ENCODE measurements at regions not wholly inside any gene's neighbourhood (a gene's known extent, or its start where the extent isn't known, plus 50 kb on each side); places are given as distances from the start of the nearest gene placed in this dataset.

DNA sequence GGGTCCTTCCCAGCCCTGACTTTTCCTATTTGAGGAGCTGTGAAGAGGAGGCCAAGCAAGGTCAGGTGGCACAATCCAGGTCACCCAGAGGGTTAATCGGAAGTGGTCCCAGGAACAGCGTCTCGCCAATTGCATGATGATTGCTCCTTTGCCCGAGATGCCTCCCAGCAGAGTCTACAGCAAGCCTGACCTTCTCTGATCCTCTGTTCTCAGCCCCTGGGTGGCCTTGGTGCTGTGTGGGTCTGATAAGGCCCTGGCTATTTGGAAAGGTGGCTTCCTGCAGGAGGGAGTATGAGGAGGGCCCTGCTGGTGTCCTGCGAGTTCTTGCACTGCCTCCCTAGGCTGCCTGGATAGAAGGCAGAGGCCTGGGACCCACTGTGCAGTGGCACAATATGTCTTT, 116.2 kb downstream of the FOXD2 start:
- no peak for DNase-seq (ENCODE audit: low spot score)

DNA sequence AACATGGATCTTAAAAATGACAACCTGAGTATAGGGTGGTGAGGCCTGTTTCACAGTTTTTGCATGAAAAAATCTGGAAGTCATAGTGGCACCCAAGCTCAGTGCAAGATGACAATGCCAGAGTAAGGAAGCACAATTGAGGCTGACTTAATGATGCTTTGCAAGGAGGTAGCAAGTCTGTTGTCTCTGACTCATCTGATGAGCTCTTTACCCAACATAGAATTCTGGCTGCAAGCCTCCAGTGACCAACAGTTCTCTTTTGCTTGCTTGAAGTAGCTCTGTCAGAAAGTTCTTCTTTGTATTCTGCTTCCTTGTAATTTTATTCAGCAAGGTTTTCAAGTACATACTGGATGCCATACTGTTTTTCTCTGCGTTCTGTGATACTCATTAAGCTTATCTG, 117.1 kb downstream of the FOXD2 start:
- no peak for DNase-seq (ENCODE audit: low spot score)

DNA sequence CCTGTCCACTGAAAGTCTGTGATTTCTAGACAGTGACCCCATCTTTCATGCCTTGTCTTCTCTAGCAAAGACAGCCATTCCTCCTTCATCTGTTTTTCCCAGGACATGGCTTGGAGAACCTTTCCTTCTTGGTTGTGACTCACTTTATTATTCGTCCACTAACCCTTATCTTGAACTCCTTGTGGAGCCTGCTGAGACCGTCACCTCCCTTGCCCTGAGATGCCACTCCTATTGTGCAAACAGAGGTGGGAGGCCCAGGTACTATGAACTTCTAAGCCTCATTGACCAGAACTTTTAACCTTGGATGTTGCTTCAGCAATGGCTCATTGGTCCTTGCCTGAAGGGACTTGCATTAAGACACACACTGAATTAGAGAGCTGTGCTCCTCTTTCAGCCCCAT, 117.5 kb downstream of the FOXD2 start:
- no peak for DNase-seq (ENCODE audit: low spot score)

DNA sequence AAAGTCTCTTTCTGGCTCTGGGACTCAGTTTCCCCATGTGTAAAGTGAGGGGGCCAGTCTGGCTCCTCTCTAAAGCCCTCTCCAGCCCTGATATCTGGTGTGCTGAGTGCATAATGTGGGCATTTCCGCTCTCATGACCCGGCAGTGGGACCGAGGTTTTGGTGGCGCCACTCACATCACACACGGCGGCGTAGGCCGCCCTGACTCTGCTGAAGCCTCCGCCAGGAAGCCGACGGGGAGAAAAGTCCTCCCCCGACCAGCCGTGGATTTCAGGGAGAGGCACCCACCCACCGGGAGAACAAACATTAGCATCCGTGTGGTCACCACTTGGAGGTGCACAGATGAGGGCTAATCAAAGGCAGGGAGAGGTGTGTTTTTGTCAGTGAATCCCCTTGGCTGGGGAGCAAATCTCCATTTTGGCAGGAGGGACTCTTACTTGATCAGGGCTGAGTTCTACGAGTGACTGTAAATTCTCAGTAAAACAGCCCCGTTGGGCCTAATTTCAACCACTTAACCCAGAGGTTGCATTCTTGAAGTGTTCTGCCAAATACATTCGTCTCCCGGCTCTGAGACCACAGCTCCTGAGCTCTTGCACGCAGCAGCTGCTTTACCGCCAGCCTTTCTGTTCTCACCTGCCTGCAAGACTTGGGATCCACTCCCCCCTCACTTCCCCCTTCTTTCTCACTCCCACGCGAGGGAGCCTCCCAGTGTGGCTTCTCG, 118.2 kb downstream of the FOXD2 start:
- no peak for DNase-seq (ENCODE audit: low spot score)

DNA sequence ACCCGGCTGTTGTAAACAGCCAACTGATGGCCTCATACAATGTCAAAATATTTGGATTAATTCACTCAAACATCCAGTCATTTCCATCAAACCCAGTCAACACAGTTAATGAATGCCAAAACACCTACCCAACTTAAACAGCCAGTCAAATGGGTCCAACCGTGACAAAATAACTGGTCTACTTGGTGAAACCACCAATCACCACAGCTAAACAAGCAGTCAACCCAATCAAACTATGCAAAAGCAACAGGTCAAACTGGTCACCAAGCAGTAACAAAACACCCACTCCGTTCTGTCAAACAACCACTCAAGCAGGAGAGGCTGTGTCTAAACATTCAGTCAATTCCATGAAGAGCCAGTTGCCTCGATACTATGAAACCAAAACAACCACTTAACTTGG, 119.2 kb downstream of the FOXD2 start:
- no peak for DNase-seq (ENCODE audit: low spot score)

DNA sequence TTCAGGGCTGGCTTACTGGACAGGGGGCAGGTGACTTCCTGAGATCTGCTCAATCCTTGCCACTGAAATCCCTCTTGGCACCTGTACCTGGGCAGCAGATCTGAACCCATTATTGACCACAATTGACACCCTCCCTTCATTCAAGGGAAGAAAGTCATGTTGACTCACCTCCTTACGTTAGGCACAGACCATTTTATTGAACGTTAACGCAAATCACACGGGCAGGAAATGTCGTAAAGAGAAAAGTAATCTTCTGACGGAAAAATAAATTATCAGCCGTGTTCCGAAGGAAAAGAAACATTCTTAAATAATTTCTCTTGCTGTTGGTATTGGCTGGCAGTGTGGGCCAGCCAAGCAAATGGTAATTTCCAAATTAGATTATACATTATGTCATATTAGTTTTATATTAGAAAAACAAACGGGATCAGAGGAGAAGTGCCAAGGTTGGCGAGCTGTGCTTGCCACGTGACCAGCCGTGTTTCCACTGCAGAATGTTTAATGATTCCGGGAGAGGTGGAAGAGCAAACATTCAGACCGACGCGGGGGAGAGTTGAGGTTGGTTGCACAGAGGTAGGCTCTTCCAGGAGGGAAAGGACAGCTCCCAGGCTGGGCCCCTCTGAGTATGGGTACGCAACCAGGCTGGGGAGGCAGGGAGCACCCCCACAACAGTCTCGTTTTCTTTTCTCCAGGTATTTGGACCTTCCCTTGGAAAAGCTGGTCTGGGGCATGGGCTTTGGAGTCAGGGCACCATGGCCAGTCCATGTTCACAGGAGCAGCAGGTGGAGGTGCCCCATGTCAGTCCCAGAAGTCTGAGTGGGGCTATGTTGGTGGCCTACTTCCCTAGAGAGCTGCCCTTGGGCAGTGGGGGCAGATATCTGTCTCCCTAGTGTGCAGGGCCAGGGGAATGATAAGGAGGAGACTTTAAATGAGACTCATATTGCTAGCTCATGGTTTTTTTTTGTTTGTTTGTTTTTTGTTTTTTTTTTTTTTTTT, 121.1 kb downstream of the FOXD2 start:
- no peak for DNase-seq (ENCODE audit: low spot score)

DNA sequence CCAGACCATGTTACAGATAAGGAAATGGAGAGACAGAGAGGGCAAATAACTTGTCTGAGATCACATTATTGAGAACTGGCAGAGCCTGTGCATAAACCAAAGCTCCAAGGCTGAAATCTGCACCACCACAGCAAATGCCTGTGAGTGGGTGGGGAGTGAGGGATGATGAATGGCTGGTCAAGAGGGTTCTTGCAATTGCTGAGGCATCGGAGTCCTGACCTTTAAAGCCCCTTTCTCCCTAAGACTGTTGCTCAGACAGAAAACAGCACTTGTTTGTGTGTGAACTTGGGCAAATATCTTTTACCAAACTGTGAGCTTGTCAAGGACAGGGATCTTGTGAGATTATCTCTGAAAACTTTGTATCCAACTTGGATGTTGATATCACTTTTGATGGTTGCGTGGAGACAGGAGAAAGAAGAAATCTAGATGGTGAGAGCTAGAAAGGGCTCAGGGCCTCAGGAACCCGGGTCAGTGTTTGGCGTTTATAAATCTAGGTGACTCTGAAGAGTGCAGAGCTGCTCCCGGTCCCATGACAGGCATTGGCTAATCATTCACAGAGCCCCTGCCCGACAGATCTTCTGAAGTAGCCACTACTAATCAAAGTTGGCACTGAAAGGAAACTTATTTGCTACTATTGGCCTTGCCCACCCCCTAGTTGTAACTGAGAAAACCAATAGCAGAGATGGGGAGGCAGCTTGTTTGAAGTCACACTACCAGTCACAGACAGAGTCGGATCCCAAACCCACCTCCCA, 122.3 kb downstream of the FOXD2 start:
- DNase-seq (ENCODE audit: low spot score): no peak

DNA sequence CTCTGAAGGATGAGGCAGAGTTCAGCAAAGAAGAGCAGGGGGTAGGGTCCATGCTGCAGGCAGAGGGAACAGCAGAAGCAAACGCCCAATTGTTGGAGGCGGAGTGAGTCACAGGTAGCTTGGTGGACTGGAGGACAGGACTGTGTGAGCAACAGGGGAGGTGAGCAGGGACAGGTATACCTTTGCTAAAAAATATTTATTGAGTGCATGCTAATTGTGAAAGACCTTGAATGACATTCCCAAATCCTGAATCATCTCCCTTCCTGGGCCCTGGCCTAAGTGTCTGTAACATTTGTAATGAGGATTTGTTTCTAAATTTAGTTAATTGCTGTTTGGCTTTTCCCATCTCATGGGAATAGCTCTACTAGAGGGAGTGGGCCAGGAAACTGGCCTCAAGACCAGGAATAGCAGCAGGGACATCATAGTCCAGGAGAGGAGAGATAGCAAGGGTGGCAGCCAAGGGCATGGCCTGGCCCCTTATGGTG, 123.7 kb downstream of the FOXD2 start:
- no peak for DNase-seq (ENCODE audit: low spot score)

DNA sequence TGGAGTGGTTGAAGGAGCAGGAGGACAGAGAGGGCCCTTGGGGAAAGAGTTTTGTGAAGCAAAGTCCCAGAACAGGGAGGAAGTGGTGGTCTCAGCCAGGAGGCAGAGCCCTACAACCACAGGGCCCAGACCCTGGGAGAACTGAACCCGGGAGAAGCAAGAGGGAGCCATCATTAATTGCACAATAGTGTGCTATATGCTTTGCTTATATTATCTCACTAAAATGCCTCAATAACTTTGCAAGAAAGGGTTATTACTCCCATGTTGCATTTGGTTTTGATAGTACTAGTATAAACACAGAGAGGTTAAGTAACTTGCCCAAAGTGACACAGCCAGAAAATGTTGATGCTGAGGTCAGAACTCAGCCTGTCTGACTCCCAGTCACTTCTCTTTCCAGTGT, 124.3 kb downstream of the FOXD2 start:
- no peak for DNase-seq (ENCODE audit: low spot score)

DNA sequence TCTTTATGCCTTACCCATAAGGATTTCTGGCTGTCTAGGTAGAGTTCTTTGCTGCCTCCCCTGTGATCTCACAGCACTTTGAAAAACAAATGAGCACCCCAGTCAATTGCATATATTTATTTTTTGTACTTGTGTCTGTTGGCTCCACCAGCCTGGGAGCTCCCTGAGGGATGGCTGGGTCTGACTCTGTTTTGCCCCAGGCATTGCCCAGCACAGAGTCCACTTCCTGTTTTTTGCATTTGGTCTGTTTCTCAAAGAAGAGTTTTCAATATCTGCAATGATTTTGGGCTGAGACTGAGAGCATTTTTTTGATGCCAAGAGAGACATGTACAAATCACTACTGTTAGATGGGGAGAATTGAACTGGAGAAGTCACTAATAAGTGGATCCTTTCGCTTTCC, 125.0 kb downstream of the FOXD2 start:
- DNase-seq (ENCODE audit: low spot score): no peak

DNA sequence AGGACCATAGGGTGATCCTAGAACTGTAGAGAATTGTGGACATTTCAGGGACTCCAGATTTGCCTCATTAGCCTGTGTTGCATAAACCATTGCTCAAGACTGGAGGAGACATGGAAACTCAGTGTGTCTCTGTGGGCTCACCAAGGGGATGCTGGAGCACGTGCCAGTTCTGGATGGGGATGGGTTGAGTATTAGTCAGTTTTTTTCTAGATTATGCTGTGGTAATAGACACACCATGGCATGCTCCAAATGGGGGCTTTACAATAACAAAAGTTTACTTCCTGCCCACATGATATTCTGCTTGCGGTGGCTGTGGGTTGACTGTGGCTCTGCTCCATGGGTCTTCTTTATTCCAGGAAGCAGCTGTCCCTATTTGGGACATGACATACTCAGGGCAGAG, 125.4 kb downstream of the FOXD2 start:
- no peak for DNase-seq (ENCODE audit: low spot score)

DNA sequence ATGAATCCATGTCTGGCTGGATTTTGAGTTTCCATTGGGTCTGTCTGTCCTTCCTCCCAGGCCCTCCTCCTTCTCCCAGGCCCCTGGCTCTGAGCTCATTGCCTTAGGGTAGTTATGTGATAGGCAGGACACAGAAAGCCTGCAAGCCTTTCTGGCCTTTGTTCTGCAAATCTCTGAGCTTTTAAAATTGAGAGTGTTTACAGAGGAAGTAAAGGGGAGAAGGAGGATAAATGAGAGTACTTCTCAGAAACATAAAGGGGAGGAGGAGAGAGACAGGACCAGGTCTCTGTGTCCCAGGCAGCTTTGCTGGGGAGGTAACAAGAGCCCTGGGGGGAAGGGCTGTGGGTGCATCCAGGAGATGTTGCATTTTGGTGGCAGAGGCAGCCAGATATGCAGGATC, 126.7 kb downstream of the FOXD2 start:
- no peak for DNase-seq (ENCODE audit: low spot score)

DNA sequence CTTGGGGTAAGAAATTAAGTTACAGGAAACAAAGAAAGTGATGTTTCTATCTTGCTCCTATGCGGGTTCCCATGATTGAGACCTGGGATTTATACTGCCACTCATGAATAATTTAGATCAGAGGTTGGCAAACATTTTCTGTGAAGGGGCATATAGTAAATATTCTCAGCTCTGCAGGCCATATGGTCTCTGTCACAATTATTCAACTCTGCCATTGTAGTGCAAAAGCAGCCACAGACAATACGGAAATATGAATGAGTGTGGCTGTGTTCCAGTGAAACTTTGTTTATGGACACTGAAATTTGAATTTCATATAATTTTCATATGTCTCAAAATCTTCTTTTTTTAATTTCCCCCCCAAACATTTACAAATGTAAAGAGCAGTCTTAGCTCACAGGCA, 127.2 kb downstream of the FOXD2 start:
- no peak for DNase-seq (ENCODE audit: low spot score)

DNA sequence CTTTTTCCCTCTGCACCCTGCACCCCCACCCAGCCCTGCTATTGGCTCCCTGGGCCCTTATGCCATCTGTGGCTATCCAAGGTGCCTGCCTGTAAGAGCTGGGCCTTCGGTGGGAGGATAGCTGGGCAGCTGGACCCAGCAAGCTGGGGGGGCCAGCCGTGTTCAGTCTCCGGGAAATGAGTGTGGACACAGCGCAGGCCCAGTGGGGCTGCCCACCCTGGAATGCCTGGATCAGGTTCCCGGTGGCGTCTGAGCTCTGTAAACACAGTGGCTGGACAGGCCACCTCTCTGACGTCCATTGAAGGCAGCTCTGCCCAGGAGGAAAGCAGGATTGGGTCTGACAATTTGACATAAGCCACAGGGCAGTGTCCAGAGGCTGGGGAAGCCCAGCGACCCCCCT, 127.8 kb downstream of the FOXD2 start:
- DNase-seq (ENCODE audit: low spot score): no peak

DNA sequence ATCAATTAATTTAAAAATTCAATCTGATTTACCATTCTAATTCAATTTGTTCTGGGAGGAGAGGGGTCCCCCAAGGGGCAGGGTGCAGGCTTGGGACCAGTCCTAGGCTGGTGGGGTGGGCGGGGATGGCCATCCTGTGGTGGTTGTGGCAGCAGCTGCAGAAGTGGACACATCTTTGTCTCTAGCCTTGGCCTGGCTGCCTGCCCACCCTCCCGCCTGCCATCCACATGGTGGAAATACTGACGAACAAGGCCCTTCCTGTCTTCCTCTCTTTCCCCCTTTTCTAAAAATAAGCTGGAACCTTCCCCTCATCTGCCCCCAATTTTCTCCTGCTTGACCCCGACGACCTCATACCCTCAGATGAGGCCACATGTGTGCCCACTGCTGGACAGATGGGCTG, 130.9 kb downstream of the FOXD2 start:
- DNase-seq (ENCODE audit: low spot score): no peak

DNA sequence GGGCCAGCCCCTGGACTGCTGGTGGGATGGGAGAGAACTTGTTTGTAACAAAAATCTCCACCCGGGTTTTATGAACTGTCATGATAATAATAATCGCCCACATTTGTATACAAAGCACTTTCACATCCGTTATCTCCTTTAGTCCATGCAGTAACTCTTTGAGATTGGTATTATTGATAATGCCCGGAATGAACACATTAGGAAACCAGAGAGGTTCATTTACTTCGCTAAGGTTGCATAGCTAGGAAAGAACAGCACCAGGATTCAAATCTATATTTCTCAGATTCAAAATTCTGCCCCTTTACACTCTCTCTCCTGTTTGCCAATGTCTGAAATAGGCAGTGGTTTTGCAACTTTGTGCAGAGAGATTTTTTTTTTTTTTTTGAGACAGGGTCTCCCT, 131.4 kb downstream of the FOXD2 start:
- no peak for DNase-seq (ENCODE audit: low spot score)

DNA sequence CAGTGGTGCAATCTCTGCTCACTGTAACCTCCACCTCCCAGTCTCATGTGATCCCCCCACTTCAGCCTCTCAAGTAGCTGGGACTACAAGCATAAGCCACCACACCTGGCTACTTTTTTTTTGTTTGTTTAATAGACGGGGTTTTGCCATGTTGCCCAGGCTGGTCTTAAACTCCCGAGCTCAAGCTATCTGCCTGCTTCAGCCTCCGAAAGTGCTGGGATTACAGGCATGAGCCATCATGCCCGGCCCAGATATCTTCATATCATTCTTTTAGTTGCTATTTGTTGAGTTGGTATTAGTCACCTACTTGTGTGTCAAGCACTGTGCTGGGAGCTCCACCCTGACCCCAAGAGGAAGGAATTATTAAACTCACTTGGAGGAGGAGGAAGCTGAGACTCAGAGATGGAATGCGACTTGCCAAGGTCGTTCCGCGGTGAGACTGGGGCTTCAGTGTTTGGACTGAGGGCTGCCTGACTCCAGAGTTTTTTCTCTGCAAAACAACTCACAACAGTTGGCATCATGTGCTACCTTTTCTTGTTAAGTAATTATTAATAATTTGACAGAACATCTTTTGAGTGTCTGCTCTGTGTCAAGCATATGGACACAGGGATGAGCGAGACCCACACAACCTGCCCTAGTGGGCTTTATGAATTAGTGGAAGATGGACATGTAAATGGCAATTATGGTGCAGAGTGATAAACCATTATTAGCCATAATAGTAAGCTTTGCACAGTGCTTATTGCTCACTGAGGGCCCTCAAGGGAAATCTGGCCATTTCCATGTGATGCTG, 132.0 kb downstream of the FOXD2 start:
- DNase-seq (ENCODE audit: low spot score): no peak

DNA sequence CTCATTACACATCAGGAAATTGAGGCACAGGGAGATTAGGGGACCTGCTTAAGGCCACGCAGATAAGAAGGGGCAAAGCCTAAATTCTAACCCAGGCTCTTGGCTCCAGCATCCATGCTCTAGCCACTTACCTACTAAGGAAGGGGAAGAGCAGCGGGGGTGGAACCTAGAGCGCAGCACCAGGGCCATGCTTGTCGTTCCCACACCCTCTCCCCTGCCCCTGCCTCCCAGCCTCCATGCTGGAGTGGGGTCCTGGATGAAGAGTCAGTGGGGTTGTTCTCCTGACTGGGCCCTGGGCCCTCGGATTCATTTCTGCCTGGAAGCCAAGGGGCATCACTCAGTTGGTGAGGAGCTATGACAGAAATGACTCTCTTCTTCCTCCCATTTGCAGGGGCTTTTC, 133.3 kb downstream of the FOXD2 start:
- no peak for DNase-seq (ENCODE audit: low spot score)

DNA sequence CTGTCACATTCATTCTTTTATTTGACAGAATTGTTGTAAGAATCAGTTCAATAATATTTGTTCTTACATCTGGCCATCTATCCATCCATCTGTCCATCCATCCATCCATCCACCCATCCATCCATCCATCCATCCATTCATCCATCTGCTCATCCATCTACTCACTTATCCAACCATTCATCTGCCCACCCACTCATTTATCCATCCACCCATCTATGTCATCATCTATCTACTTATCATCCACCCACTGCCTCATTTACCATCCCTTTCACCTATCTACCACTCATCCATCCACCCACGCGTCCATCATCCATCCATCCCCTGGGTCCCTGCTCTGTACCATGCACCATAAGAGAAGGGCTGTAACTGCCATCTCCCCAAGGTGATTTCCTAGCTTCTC, 134.1 kb downstream of the FOXD2 start:
- DNase-seq (ENCODE audit: low spot score): no peak

DNA sequence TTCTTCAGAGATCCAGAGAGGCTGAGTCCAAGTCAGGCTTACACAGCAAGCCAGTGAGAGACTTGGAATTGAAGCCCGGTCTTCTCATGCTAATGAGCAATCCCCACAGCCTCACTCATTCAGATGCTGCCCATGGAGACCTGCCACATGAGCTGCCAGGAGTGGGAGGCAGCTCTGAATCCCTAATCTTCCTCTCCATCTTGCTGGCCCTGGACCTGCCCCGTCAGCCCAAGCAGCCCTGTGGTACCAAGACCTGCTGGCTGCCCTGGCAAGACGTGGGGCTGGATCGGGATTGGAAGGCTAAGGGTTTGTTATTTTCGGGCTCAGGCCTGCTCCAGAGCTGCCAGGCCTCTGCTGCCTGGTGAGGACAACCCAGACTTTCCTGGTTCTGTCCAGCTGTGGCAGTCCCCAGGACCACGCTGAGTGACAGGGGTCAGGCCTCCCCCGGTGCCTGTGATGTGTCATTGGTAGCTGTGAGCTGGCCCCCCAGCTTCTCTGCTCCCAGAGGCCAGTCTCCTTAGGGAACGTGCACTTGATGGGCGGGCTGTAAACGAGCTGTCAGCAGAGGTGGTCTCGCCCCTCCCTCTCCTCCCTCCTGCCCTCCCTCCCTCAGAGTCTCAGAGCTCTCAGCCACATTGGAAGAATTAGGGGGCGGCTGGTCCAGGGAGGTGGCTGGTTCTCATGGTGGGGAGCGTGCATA, 135.0 kb downstream of the FOXD2 start:
- DNase-seq (ENCODE audit: low spot score): no peak

All from D341Med (cell line).